Gastrocnemius medialis (tissue), 4 donors: ENCODE measurements at regions not wholly inside any gene's neighbourhood (a gene's known extent, or its start where the extent isn't known, plus 50 kb on each side); places are given as distances from the start of the nearest gene placed in this dataset.

ENCODE experiments used
- ATAC-seq, 2 donors: fragments of 150-250 bp; one replicate each; pipeline ENCODE4 v1.9.1; 2016
- DNase-seq, 2 donors: peaks; one replicate each; pipeline ENCODE4 v3.0.0-alpha.2; 2019
- H3K27ac ChIP-seq, 4 donors: fragments of 200-600 bp; sonication (generic); 1 replicate in 1 of 4; 2 replicates in 3 of 4; pipeline ENCODE4 v1.5.1; 2016 to 2018; ENCODE audit warnings: mild to moderate bottlenecking in 2 of 4, moderate library complexity in 1 of 4
- H3K27me3 ChIP-seq, 3 donors: fragments of 200-600 bp; sonication (generic) in 2 of 3; 1 replicate in 1 of 3; 2 replicates in 2 of 3; pipeline versions ENCODE4 v1.5.1 to v1.6.0; 2016 to 2019; ENCODE audit warnings: mild to moderate bottlenecking in 1 of 3, moderate library complexity in 1 of 3
- H3K36me3 ChIP-seq, 2 donors: fragments of 200-600 bp; sonication (generic) in 1 of 2; one replicate each; pipeline ENCODE4 v1.5.1; 2017 to 2018
- H3K4me1 ChIP-seq, 2 donors: fragments of 200-600 bp; sonication (generic) in 1 of 2; one replicate each; pipeline ENCODE4 v1.5.1; 2016 to 2017; ENCODE audit warnings: mild to moderate bottlenecking in 2 of 2
- H3K4me3 ChIP-seq, 4 donors: fragments of 200-600 bp; sonication (generic) in 3 of 4; 1 replicate in 1 of 4; 2 replicates in 3 of 4; pipeline ENCODE4 v1.5.1; 2016 to 2019; ENCODE audit warnings: mild to moderate bottlenecking in 2 of 4
- H3K9me3 ChIP-seq, 3 donors: fragments of 200-600 bp; sonication (generic) in 2 of 3; 1 replicate in 1 of 3; 2 replicates in 2 of 3; pipeline ENCODE4 v1.5.1; 2016 to 2019
- CTCF ChIP-seq, 5 experiments: fragments of 450-650 bp in 3 of 5; fragments of 200-600 bp in 2 of 5; sonication (generic) in 2 of 5; IDR thresholded peaks in 4 of 5; conservative IDR thresholded peaks in 1 of 5; 1 replicate in 4 of 5; 2 replicates in 1 of 5; pipeline ENCODE4 v1.5.1; 2016 to 2019; ENCODE audit warnings: antibody characterized with exemption in 5 of 5, mild to moderate bottlenecking in 3 of 5, moderate library complexity in 3 of 5
- POLR2A ChIP-seq, 2 donors: fragments of 450-650 bp; IDR thresholded peaks; one replicate each; pipeline ENCODE4 v1.6.1; 2017; ENCODE audit warnings: antibody characterized with exemption in 2 of 2, mild to moderate bottlenecking in 2 of 2, moderate library complexity in 2 of 2
- in situ Hi-C, 4 donors: fragments of 200-750 bp; cut with MboI; loops; one replicate each; pipeline versions ENCODE4 v1.15.0 to v1.8.0; 2017; ENCODE audit warnings: low sequenced_read_pairs in 4 of 4
- intact Hi-C: fragments of 100-400 bp; cut with DNase I; formaldehyde crosslinking; loops from one replicate; pipeline ENCODE4 v1.15.1; 2023; ENCODE audit warnings: low total_unique reads

GRCh38 chr10:21003240-21003822, 106.2 kb upstream of the NEBL start:
- intact Hi-C loops = no loop called here
- in situ Hi-C loops = no loop called here
- Histone ChIP-seq H3K9me3 (no peaks in the 10 kb centered on the region), H3K36me3 (no peaks in the 10 kb centered on the region), H3K4me1 (no peaks in the 10 kb centered on the region), H3K4me3 (no peak overlapping the region), H3K27ac (no peak overlapping the region), H3K27me3 (no peaks in the 10 kb centered on the region)
- TF ChIP-seq POLR2A (IDR thresholded peaks at IDR 0.05) (no peak), CTCF (IDR thresholded peaks at IDR 0.05 in 4 of 5, conservative IDR thresholded peaks at IDR 0.05 in 1 of 5) (no peak)
- ATAC-seq (no peak), DNase-seq (no peak)

- Histone ChIP-seq H3K27me3 (no peaks in the 10 kb centered on the region), H3K9me3 (no peaks in the 10 kb centered on the region), H3K27ac (no peak overlapping the region), H3K4me3 (no peak overlapping the region), H3K36me3 (no peaks in the 10 kb centered on the region), H3K4me1 (no peaks in the 10 kb centered on the region)
- TF ChIP-seq CTCF (IDR thresholded peaks at IDR 0.05 in 4 of 5, conservative IDR thresholded peaks at IDR 0.05 in 1 of 5) = no peak
- no peak for TF ChIP-seq POLR2A (IDR thresholded peaks at IDR 0.05)
- in situ Hi-C loops = no loop called here
- ATAC-seq = no peak
- no peak for DNase-seq
- intact Hi-C loops = no loop called here
These were observed 105.2 kb upstream of the NEBL start for GRCh38 chr10:21002091-21002878.

GRCh38 chr10:20999699-21000098, 102.6 kb upstream of the NEBL start:
- Histone ChIP-seq H3K9me3 (no peaks in the 10 kb centered on the region), H3K4me1 (no peaks in the 10 kb centered on the region), H3K27ac (no peak overlapping the region), H3K27me3 (no peaks in the 10 kb centered on the region), H3K4me3 (no peak overlapping the region), H3K36me3 (no peaks in the 10 kb centered on the region)
- no peak for TF ChIP-seq POLR2A (IDR thresholded peaks at IDR 0.05)
- TF ChIP-seq CTCF (IDR thresholded peaks at IDR 0.05 in 4 of 5, conservative IDR thresholded peaks at IDR 0.05 in 1 of 5) = no peak
- intact Hi-C loops (no loop called here), in situ Hi-C loops (no loop called here)
- ATAC-seq = no peak
- no peak for DNase-seq

GRCh38 chr10:20998036-20998435, 100.9 kb upstream of the NEBL start:
- H3K4me1 ChIP-seq = no peaks in the 10 kb centered on the region
- ATAC-seq = no peak
- in situ Hi-C loops (no loop called here), intact Hi-C loops (no loop called here)
- H3K27me3 ChIP-seq = no peaks in the 10 kb centered on the region
- no peak for DNase-seq
- no peaks in the 10 kb centered on the region for H3K9me3 ChIP-seq
- H3K4me3 ChIP-seq = no peak overlapping the region
- TF ChIP-seq POLR2A (IDR thresholded peaks at IDR 0.05) (no peak), CTCF (IDR thresholded peaks at IDR 0.05 in 4 of 5, conservative IDR thresholded peaks at IDR 0.05 in 1 of 5) (no peak)
- no peaks in the 10 kb centered on the region for H3K36me3 ChIP-seq
- no peak overlapping the region for H3K27ac ChIP-seq
